K562 (cell line): ENCODE measurements at regions not wholly inside any gene's neighbourhood (a gene's known extent, or its start where the extent isn't known, plus 50 kb on each side); places are given as distances from the start of the nearest gene placed in this dataset.

ENCODE experiments used
- ATAC-seq: fragments of 200-7000 bp; cut with Tn5 transposase; 3 replicates; pipeline ENCODE4 v1.9.1; 2020; ENCODE audit warnings: moderate library complexity
- BruUV-seq: library from RNA; stranded (reverse); fragments of 400-500 nt; replicated peaks from 2 replicates; lab custom pipeline; 2021; lab: Mats Ljungman, UMichigan
- CTCF ChIA-PET: fragments of 300-600 bp; formaldehyde crosslinking; extraction: SDS; loops from one replicate; lab custom pipeline; 2021; ENCODE audit warnings: low intra/inter-chr PET ratio; lab: Yijun Ruan, JAX
- POLR2A ChIA-PET: fragments of 300-600, 350-650 bp; sonication (Branson Sonifier 250); formaldehyde crosslinking; extraction: SDS; loops from one replicate; lab custom pipeline; 2021; ENCODE audit warnings: antibody characterized with exemption, inconsistent platforms; lab: Yijun Ruan, JAX
- DNase-seq, 4 experiments: peaks; one replicate each; pipeline versions ENCODE4 v3.0.0 to v3.0.0-alpha.2; 2011 to 2018; ENCODE audit warnings: low spot score in 3 of 4, mixed read lengths in 3 of 4; ENCODE audit errors: extremely low read depth in 1 of 4
- FAIRE-seq: peaks from 2 replicates; lab custom pipeline; 2011; peaks lifted over from hg19 to GRCh38; lab: Jason Lieb, UNC
- H2AFZ ChIP-seq: 2 replicates; pipeline ENCODE4 v1.6.0; 2011; ENCODE audit warnings: low read depth, low read length, control low read depth, inconsistent platforms
- H3K27ac ChIP-seq: fragments of 200-600 bp; 3 replicates; pipeline ENCODE4 v1.8.0; 2011; ENCODE audit warnings: low read depth, mild to moderate bottlenecking, control low read depth, inconsistent platforms, low read length, moderate library complexity, mixed read lengths; ENCODE audit errors: extremely low read depth
- H3K27me3 ChIP-seq, 2 experiments: fragments of 300-600 bp in 1 of 2; 2 replicates in 1 of 2; 3 replicates in 1 of 2; pipeline versions ENCODE4 v1.6.0 to v1.8.0; 2011; ENCODE audit warnings: inconsistent platforms in 2 of 2, low read length in 2 of 2, mild to moderate bottlenecking in 1 of 2, mixed read lengths in 1 of 2, moderate library complexity in 1 of 2; ENCODE audit not compliant: control insufficient read depth in 2 of 2, insufficient read depth in 2 of 2
- H3K36me3 ChIP-seq: fragments of 300-600 bp; 3 replicates; pipeline ENCODE4 v1.8.0; 2011; ENCODE audit warnings: mild to moderate bottlenecking, low read length, inconsistent platforms; ENCODE audit not compliant: control insufficient read depth, insufficient read depth
- H3K4me1 ChIP-seq, 2 experiments: fragments of 200-600 bp in 1 of 2; replicated peaks in 1 of 2; 2 replicates in 1 of 2; 3 replicates in 1 of 2; pipeline versions ENCODE4 v1.5.1 to v1.8.0; 2011; ENCODE audit warnings: inconsistent platforms in 2 of 2, low read length in 2 of 2, mild to moderate bottlenecking in 1 of 2, mixed read lengths in 1 of 2, moderate library complexity in 1 of 2; ENCODE audit not compliant: control insufficient read depth in 2 of 2, insufficient read depth in 2 of 2
- H3K4me2 ChIP-seq: 2 replicates; pipeline ENCODE4 v1.6.1; 2011; ENCODE audit warnings: low read length, control low read depth, inconsistent platforms, mixed read lengths; ENCODE audit not compliant: insufficient read depth
- H3K4me3 ChIP-seq: fragments of 200-600 bp; sonication (generic), shearing (Covaris generic); 2 replicates; pipeline ENCODE4 v1.5.1; 2016; ENCODE audit warnings: control low read depth, inconsistent platforms
- H3K79me2 ChIP-seq: fragments of 200-600 bp; 3 replicates; pipeline ENCODE4 v1.8.0; 2011; ENCODE audit warnings: low read length, inconsistent platforms; ENCODE audit not compliant: control insufficient read depth, insufficient read depth
- H3K9ac ChIP-seq, 2 experiments: 2 replicates each; pipeline versions ENCODE4 v1.6.0 to v1.6.1; 2011; ENCODE audit warnings: low read depth in 2 of 2, low read length in 2 of 2, control low read depth in 1 of 2, inconsistent platforms in 1 of 2, mild to moderate bottlenecking in 1 of 2, mixed read lengths in 1 of 2; ENCODE audit not compliant: insufficient read depth in 1 of 2
- H3K9me1 ChIP-seq: one replicate; pipeline ENCODE4 v1.6.0; 2011; ENCODE audit warnings: inconsistent platforms, mild to moderate bottlenecking, low read length, moderate library complexity; ENCODE audit not compliant: control insufficient read depth, insufficient read depth
- H3K9me3 ChIP-seq: replicated peaks from 2 replicates; pipeline ENCODE4 v1.5.1; 2011; ENCODE audit warnings: low read depth, low read length, inconsistent platforms; ENCODE audit not compliant: control insufficient read depth, insufficient read depth
- H4K20me1 ChIP-seq: replicated peaks from 2 replicates; pipeline ENCODE4 v1.6.1; 2011; ENCODE audit warnings: low read length, inconsistent platforms, mixed read lengths; ENCODE audit not compliant: control insufficient read depth, insufficient read depth
- CAMTA2 ChIP-seq: fragments of 250-450 bp; sonication (Bioruptor Pico); conservative IDR thresholded peaks from 2 replicates; pipeline ENCODE4 v1.5.1; 2022
- CBX2 ChIP-seq: fragments of 200-600 bp; sonication (generic); IDR thresholded peaks from one replicate; pipeline ENCODE4 v1.6.1; 2012; ENCODE audit warnings: mild to moderate bottlenecking, low read length, inconsistent platforms; ENCODE audit not compliant: insufficient read depth, poor library complexity, severe bottlenecking
- CC2D1A ChIP-seq: fragments of 450-650 bp; IDR thresholded peaks from 2 replicates; pipeline ENCODE4 v1.6.1; 2017; ENCODE audit warnings: mild to moderate bottlenecking
- CSDE1 ChIP-seq, 2 experiments: fragments of 450-650 bp; IDR thresholded peaks; 2 replicates each; pipeline ENCODE4 v1.6.1; 2016; ENCODE audit warnings: mild to moderate bottlenecking in 1 of 2
- DACH1 ChIP-seq: fragments of 450-650 bp; IDR thresholded peaks from 2 replicates; pipeline ENCODE4 v1.6.1; 2018; ENCODE audit not compliant: partially characterized antibody
- ESRRA ChIP-seq: fragments of 450-650 bp; IDR thresholded peaks from 2 replicates; pipeline ENCODE4 v1.6.1; 2014; ENCODE audit warnings: low read depth, mild to moderate bottlenecking, moderate library complexity, borderline replicate concordance
- HNRNPUL1 ChIP-seq: fragments of 200-400 bp; formaldehyde crosslinking; IDR thresholded peaks from 2 replicates; pipeline ENCODE4 v1.6.1; 2017; ENCODE audit warnings: low read length
- NCOR1 ChIP-seq: fragments of 450-650 bp; IDR thresholded peaks from 2 replicates; pipeline ENCODE4 v1.6.1; 2016; ENCODE audit warnings: mild to moderate bottlenecking, moderate library complexity
- PHF8 ChIP-seq: fragments of 200-600 bp; sonication (generic); IDR thresholded peaks from 2 replicates; pipeline ENCODE4 v1.6.1; 2012; ENCODE audit warnings: mixed run types, mild to moderate bottlenecking, inconsistent platforms, low read length, moderate library complexity, borderline replicate concordance
- SMARCE1 ChIP-seq: fragments of 450-650 bp; IDR thresholded peaks from 2 replicates; pipeline ENCODE4 v1.7.1; 2016; ENCODE audit warnings: mild to moderate bottlenecking
- TEAD2 ChIP-seq: fragments of 450-650 bp; IDR thresholded peaks from 2 replicates; pipeline ENCODE4 v1.6.1; 2016; ENCODE audit warnings: missing genetic modification characterization, control low read depth, missing compliant biosample characterization
- ZNF134 ChIP-seq: fragments of 250-450 bp; sonication (Bioruptor Pico); conservative IDR thresholded peaks from 2 replicates; pipeline ENCODE4 v1.4.0; 2020
- ZNF143 ChIP-seq: sonication (generic); formaldehyde crosslinking; IDR thresholded peaks from 2 replicates; pipeline ENCODE4 v1.9.0; 2022; ENCODE audit warnings: mild to moderate bottlenecking, missing genetic modification reagents
- WGBS: fragments of 100-300 bp; shearing (Covaris generic); methylation state at CpG from one replicate; pipeline ENCODE4 v1.1.6; 2016; ENCODE audit warnings: low coverage, mixed read lengths; ENCODE audit not compliant: insufficient coverage; ENCODE audit errors: missing lambda C conversion rate; 5-methylcytosine and 5-hydroxymethylcytosine counted together
- in situ Hi-C: fragments of 300-500 bp; cut with MboI; formaldehyde crosslinking; loops from 4 replicates; pipeline ENCODE4 v1.15.0; 2018; ENCODE audit warnings: inconsistent platforms, mixed read lengths
- intact Hi-C: fragments of 100-400 bp; cut with micrococcal nuclease; formaldehyde crosslinking; loops from 2 replicates; pipeline ENCODE4 v1.14.2; 2022
- TF ChIP-seq, protein P1 (sequence below): fragments of 450-650 bp; IDR thresholded peaks from one replicate; pipeline ENCODE4 v1.6.1; 2018; ENCODE audit warnings: mild to moderate bottlenecking, moderate library complexity; ENCODE audit not compliant: partially characterized antibody
- TF ChIP-seq, protein P2 (sequence below): fragments of 250-450 bp; sonication (Bioruptor Pico); IDR thresholded peaks from 2 replicates; pipeline ENCODE4 v1.9.0; 2021; ENCODE audit warnings: mild to moderate bottlenecking, inconsistent platforms
- TF ChIP-seq, protein P3 (sequence below): fragments of 250-450 bp; sonication (Bioruptor Pico); IDR thresholded peaks from 2 replicates; pipeline ENCODE4 v1.8.0; 2021; ENCODE audit warnings: moderate library complexity, mild to moderate bottlenecking, inconsistent platforms
- TF ChIP-seq, protein P4 (sequence below), 2 experiments: fragments of 450-650 bp; IDR thresholded peaks; 2 replicates each; pipeline ENCODE4 v1.6.1; 2016

DNA sequence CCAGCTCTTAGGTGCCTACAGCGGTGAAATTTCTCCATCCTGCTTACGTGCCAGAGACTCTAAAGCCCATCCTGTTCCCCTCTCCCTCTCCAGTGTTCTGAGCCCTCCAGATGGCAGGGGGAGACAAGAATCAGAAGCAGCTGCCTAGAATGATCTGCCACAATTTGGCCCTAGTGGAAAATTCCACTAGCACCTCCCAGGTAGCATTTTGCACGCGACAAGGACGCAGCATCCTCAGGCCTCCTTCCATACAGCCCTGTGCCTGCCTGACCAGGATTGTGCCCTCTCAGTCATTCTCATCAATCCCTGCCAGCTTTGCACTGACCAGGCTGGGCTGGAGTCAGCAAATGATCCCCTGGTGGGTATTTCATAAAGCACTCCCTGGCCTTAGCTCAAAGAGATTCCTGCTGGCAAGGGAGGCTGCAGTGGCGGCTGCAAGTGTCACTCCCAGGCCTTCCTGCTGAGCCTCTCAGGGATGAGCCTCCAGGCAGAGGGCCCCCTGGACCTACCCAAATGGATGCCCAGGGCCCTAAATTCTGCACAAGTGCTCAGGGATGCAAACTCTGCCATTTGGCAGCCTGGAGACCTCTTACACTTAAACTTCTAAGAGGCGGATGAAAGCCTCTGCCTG lies 130.2 kb upstream of the ATP2B2 start:
- Histone ChIP-seq H3K9me3 (no peaks in the 10 kb centered on the region), H4K20me1 (no peaks in the 10 kb centered on the region; the same call in 1 of the 2 replicates), H2AFZ (no peak overlapping the region), H3K4me3 (no peak overlapping the region), H3K4me2 (no peak overlapping the region), H3K27me3 (peaks cover 0 to 9% of the 10 kb centered on the region in 2 experiments; a peak in 1 of 5 replicates), H3K9ac (no peak overlapping the region), H3K36me3 (no peaks in the 10 kb centered on the region), H3K4me1 (no peaks in the 10 kb centered on the region), H3K9me1 (no peaks in the 10 kb centered on the region), H3K27ac (no peak overlapping the region), H3K79me2 (no peaks in the 10 kb centered on the region)
- ATAC-seq, result no peak
- in situ Hi-C loops (no loop called here), intact Hi-C loops (no loop called here)
- TF ChIP-seq CAMTA2, result no peak
- no peak for TF ChIP-seq PHF8
- no peak for TF ChIP-seq ZNF134
- no peak for TF ChIP-seq CBX2
- TF ChIP-seq ZNF143 (CRISPR knock-in tag), result no peak
- TF ChIP-seq CSDE1 (IDR thresholded peaks at IDR 0.05), result no peak
- TF ChIP-seq, protein P1, sequence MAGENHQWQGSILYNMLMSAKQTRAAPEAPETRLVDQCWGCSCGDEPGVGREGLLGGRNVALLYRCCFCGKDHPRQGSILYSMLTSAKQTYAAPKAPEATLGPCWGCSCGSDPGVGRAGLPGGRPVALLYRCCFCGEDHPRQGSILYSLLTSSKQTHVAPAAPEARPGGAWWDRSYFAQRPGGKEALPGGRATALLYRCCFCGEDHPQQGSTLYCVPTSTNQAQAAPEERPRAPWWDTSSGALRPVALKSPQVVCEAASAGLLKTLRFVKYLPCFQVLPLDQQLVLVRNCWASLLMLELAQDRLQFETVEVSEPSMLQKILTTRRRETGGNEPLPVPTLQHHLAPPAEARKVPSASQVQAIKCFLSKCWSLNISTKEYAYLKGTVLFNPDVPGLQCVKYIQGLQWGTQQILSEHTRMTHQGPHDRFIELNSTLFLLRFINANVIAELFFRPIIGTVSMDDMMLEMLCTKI, result no peak
- TF ChIP-seq ESRRA, result no peak
- no peak for TF ChIP-seq SMARCE1
- TF ChIP-seq DACH1, result no peak
- TF ChIP-seq HNRNPUL1, result no peak
- TF ChIP-seq, protein P2, sequence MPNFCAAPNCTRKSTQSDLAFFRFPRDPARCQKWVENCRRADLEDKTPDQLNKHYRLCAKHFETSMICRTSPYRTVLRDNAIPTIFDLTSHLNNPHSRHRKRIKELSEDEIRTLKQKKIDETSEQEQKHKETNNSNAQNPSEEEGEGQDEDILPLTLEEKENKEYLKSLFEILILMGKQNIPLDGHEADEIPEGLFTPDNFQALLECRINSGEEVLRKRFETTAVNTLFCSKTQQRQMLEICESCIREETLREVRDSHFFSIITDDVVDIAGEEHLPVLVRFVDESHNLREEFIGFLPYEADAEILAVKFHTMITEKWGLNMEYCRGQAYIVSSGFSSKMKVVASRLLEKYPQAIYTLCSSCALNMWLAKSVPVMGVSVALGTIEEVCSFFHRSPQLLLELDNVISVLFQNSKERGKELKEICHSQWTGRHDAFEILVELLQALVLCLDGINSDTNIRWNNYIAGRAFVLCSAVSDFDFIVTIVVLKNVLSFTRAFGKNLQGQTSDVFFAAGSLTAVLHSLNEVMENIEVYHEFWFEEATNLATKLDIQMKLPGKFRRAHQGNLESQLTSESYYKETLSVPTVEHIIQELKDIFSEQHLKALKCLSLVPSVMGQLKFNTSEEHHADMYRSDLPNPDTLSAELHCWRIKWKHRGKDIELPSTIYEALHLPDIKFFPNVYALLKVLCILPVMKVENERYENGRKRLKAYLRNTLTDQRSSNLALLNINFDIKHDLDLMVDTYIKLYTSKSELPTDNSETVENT (CRISPR knock-in tag), result no peak
- TF ChIP-seq, protein P3, sequence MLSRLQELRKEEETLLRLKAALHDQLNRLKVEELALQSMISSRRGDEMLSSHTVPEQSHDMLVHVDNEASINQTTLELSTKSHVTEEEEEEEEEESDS (CRISPR knock-in tag), result no peak
- TF ChIP-seq NCOR1, result no peak
- no peak for TF ChIP-seq TEAD2
- TF ChIP-seq, protein P4, sequence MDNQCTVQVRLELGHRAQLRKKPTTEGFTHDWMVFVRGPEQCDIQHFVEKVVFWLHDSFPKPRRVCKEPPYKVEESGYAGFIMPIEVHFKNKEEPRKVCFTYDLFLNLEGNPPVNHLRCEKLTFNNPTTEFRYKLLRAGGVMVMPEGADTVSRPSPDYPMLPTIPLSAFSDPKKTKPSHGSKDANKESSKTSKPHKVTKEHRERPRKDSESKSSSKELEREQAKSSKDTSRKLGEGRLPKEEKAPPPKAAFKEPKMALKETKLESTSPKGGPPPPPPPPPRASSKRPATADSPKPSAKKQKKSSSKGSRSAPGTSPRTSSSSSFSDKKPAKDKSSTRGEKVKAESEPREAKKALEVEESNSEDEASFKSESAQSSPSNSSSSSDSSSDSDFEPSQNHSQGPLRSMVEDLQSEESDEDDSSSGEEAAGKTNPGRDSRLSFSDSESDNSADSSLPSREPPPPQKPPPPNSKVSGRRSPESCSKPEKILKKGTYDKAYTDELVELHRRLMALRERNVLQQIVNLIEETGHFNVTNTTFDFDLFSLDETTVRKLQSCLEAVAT (IDR thresholded peaks at IDR 0.05), result no peak
- TF ChIP-seq CC2D1A, result no peak
- 1% methylated on average over 7 of the region's 7 CpGs for WGBS
- no peak for FAIRE-seq
- CTCF ChIA-PET, result no interaction called here
- DNase-seq, result no peak
- POLR2A ChIA-PET, result interaction anchor here (0.6 to 0.7 kb wide), 2 partner anchors 29 to 31 kb away, joined by 3 to 5 read pairs; no protein-coding TSS in a partner anchor
- no TSS peak for BruUV-seq
